ENCODE measurements at regions not wholly inside any gene's neighbourhood (a gene's known extent, or its start where the extent isn't known, plus 50 kb on each side); places are given as distances from the start of the nearest gene placed in this dataset.
A peak's percentile ranks its signal among the peaks of the same experiment; 100 is the strongest.

- H3K9me3 ChIP-seq (ENCODE audit: control insufficient read depth, insufficient read depth, low read depth, low read length) = no peaks in the 10 kb centered on the region
- no peaks in the 10 kb centered on the region for H3K4me1 ChIP-seq (ENCODE audit: control insufficient read depth, insufficient read depth, low read length)
- CTCF ChIA-PET = no interaction called here
- BruUV-seq (replicated peaks) = no TSS peak
- no peaks in the 10 kb centered on the region for H3K36me3 ChIP-seq (ENCODE audit: control insufficient read depth, insufficient read depth, low read length)
- in situ Hi-C loops (cut with HindIII; ENCODE audit: low pct_unique_long_range_greater_than_20kb, low sequenced_read_pairs) (no loop called here), intact Hi-C loops (cut with micrococcal nuclease; ENCODE audit: unreplicated experiment) (no loop called here)
- H3K4me3 ChIP-seq (ENCODE audit: low read depth in 2 of 2, low read length in 2 of 2) = no peak overlapping the region
- no peak for TF ChIP-seq POLR2AphosphoS5 (IDR thresholded peaks at IDR 0.05; ENCODE audit: low read depth, low read length)
- POLR2A ChIA-PET = no interaction called here
- peaks cover 3% of the 10 kb centered on the region; the same call in 1 of the 2 replicates for H3K27me3 ChIP-seq (ENCODE audit: control insufficient read depth, insufficient read depth, low read length)
- H3K27ac ChIP-seq (ENCODE audit: low read length) = no peak overlapping the region
- DNase-seq (ENCODE audit: low read depth, low spot score) = peak; percentile 64
- peak; percentile 76 for ATAC-seq
These were observed 99.5 kb upstream of the AGAP1 start for GRCh38 chr2:235394278-235394828.

- ChIA-PET CTCF (no interaction called here), POLR2A (interaction anchor here (0.6 kb wide), 2 partner anchors 12 to 35 kb away, joined by 3 to 4 read pairs; no protein-coding TSS in a partner anchor)
- H3K4me1 ChIP-seq (ENCODE audit: control insufficient read depth, insufficient read depth, low read length) = no peaks in the 10 kb centered on the region
- peaks cover 3% of the 10 kb centered on the region; the same call in 1 of the 2 replicates for H3K27me3 ChIP-seq (ENCODE audit: control insufficient read depth, insufficient read depth, low read length)
- in situ Hi-C loops (cut with HindIII; ENCODE audit: low pct_unique_long_range_greater_than_20kb, low sequenced_read_pairs) = no loop called here
- DNase-seq (ENCODE audit: low read depth, low spot score) = no peak
- H3K36me3 ChIP-seq (ENCODE audit: control insufficient read depth, insufficient read depth, low read length) = no peaks in the 10 kb centered on the region
- no TSS peak for BruUV-seq (replicated peaks)
- H3K9me3 ChIP-seq (ENCODE audit: control insufficient read depth, insufficient read depth, low read depth, low read length) = no peaks in the 10 kb centered on the region
- no peak for ATAC-seq
- no peak for TF ChIP-seq CTCF (IDR thresholded peaks at IDR 0.05)
- no peak for TF ChIP-seq REST (IDR thresholded peaks at IDR 0.05; ENCODE audit: insufficient read depth in 1 of 2, low read depth in 2 of 2, low read length in 1 of 2)
- no peak for TF ChIP-seq POLR2AphosphoS5 (IDR thresholded peaks at IDR 0.05; ENCODE audit: low read depth, low read length)
- TF ChIP-seq TCF7L2 (IDR thresholded peaks at IDR 0.05; ENCODE audit: low read depth, low read length) = no peak
- TF ChIP-seq SIN3A (IDR thresholded peaks at IDR 0.05; ENCODE audit: borderline replicate concordance, insufficient read depth, low read depth, low read length) = no peak
- H3K4me3 ChIP-seq (ENCODE audit: low read depth in 2 of 2, low read length in 2 of 2) = no peak overlapping the region
- H3K27ac ChIP-seq (ENCODE audit: low read length) = no peak overlapping the region
- intact Hi-C loops (cut with micrococcal nuclease; ENCODE audit: unreplicated experiment) = no loop called here
These were observed 97.6 kb upstream of the AGAP1 start for GRCh38 chr2:235396071-235396846.

- Histone ChIP-seq H3K27ac (ENCODE audit: low read length) (no peak overlapping the region), H3K4me3 (ENCODE audit: low read depth in 2 of 2, low read length in 2 of 2) (no peak overlapping the region), H3K36me3 (ENCODE audit: control insufficient read depth, insufficient read depth, low read length) (no peaks in the 10 kb centered on the region), H3K27me3 (ENCODE audit: control insufficient read depth, insufficient read depth, low read length) (peaks cover 3% of the 10 kb centered on the region; the same call in 1 of the 2 replicates), H3K4me1 (ENCODE audit: control insufficient read depth, insufficient read depth, low read length) (no peaks in the 10 kb centered on the region), H3K9me3 (ENCODE audit: control insufficient read depth, insufficient read depth, low read depth, low read length) (no peaks in the 10 kb centered on the region)
- ChIA-PET CTCF (no interaction called here), POLR2A (no interaction called here)
- intact Hi-C loops (cut with micrococcal nuclease; ENCODE audit: unreplicated experiment) = no loop called here
- ATAC-seq (no peak), DNase-seq (ENCODE audit: low read depth, low spot score) (no peak)
- in situ Hi-C loops (cut with HindIII; ENCODE audit: low pct_unique_long_range_greater_than_20kb, low sequenced_read_pairs) = no loop called here
- TF ChIP-seq POLR2AphosphoS5 (IDR thresholded peaks at IDR 0.05; ENCODE audit: low read depth, low read length) (no peak), REST (IDR thresholded peaks at IDR 0.05; ENCODE audit: insufficient read depth in 1 of 2, low read depth in 2 of 2, low read length in 1 of 2) (no peak), TCF7L2 (IDR thresholded peaks at IDR 0.05; ENCODE audit: low read depth, low read length) (no peak), CTCF (IDR thresholded peaks at IDR 0.05) (no peak), SIN3A (IDR thresholded peaks at IDR 0.05; ENCODE audit: borderline replicate concordance, insufficient read depth, low read depth, low read length) (no peak)
- no TSS peak for BruUV-seq (replicated peaks)
These were observed 95.5 kb upstream of the AGAP1 start for GRCh38 chr2:235398321-235398720.
